ENCODE measurements at regions not wholly inside any gene's neighbourhood (a gene's known extent, or its start where the extent isn't known, plus 50 kb on each side); places are given as distances from the start of the nearest gene placed in this dataset.

GRCh38 chr2:235141411-235142128, 189.8 kb downstream of the SH3BP4 start:
- TF ChIP-seq CTCF (IDR thresholded peaks at IDR 0.05): no peak
- no peak for TF ChIP-seq POLR2A (IDR thresholded peaks at IDR 0.05)
